ENCODE measurements at regions not wholly inside any gene's neighbourhood (a gene's known extent, or its start where the extent isn't known, plus 50 kb on each side); places are given as distances from the start of the nearest gene placed in this dataset.

GRCh38 chr2:52070665-52071064, 1038.7 kb upstream of the NRXN1 start:
- DNase-seq = no peak
- no peak overlapping the region for H3K27ac ChIP-seq
- no peaks in the 10 kb centered on the region for H3K9me3 ChIP-seq
- 95 to 96% (median 96%) methylated on average over 1 of the region's 1 CpG for WGBS, 3 donors
- no peaks in the 10 kb centered on the region for H3K36me3 ChIP-seq
- H3K27me3 ChIP-seq = no peaks in the 10 kb centered on the region
- intact Hi-C loops (cut with DNase I) = no loop called here
- no peak overlapping the region for H3K4me3 ChIP-seq
- no peaks in the 10 kb centered on the region for H3K4me1 ChIP-seq (ENCODE audit: insufficient read depth)
- TF ChIP-seq, protein P1, sequence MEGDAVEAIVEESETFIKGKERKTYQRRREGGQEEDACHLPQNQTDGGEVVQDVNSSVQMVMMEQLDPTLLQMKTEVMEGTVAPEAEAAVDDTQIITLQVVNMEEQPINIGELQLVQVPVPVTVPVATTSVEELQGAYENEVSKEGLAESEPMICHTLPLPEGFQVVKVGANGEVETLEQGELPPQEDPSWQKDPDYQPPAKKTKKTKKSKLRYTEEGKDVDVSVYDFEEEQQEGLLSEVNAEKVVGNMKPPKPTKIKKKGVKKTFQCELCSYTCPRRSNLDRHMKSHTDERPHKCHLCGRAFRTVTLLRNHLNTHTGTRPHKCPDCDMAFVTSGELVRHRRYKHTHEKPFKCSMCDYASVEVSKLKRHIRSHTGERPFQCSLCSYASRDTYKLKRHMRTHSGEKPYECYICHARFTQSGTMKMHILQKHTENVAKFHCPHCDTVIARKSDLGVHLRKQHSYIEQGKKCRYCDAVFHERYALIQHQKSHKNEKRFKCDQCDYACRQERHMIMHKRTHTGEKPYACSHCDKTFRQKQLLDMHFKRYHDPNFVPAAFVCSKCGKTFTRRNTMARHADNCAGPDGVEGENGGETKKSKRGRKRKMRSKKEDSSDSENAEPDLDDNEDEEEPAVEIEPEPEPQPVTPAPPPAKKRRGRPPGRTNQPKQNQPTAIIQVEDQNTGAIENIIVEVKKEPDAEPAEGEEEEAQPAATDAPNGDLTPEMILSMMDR (IDR thresholded peaks at IDR 0.05) = no peak
- no peak for TF ChIP-seq EP300 (IDR thresholded peaks at IDR 0.05)
- no peak for TF ChIP-seq POLR2A (IDR thresholded peaks at IDR 0.05)

DNA sequence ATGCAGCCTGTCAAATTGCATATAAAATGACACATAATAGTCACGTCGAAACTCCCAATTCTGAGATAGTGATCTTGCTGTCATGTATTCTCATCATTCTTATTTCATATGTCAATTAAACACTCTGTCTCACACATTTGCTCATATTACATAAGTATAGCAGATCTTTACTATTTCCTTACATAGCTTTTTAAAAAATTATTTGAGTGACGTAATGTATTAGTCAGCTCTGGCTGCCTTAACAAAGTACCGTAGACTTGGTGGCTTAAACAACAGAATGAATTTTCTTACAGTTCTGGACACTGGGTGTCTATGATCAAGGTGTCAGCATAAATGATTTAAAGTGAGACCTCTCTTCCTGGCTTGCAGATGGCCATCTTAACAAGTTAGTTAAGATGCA, 1032.3 kb upstream of the NRXN1 start:
- no peaks in the 10 kb centered on the region for H3K27me3 ChIP-seq
- H3K36me3 ChIP-seq = no peaks in the 10 kb centered on the region
- intact Hi-C loops (cut with DNase I) = no loop called here
- no peak overlapping the region for H3K27ac ChIP-seq
- DNase-seq = no peak
- H3K4me3 ChIP-seq = no peak overlapping the region
- WGBS, 3 donors = 91 to 93% (median 91%) methylated on average over 4 of the region's 4 CpGs
- H3K4me1 ChIP-seq (ENCODE audit: insufficient read depth) = no peaks in the 10 kb centered on the region
- no peaks in the 10 kb centered on the region for H3K9me3 ChIP-seq
- TF ChIP-seq, protein P1 (IDR thresholded peaks at IDR 0.05) = no peak
- TF ChIP-seq EP300 (IDR thresholded peaks at IDR 0.05) (no peak), POLR2A (IDR thresholded peaks at IDR 0.05) (no peak)

DNA sequence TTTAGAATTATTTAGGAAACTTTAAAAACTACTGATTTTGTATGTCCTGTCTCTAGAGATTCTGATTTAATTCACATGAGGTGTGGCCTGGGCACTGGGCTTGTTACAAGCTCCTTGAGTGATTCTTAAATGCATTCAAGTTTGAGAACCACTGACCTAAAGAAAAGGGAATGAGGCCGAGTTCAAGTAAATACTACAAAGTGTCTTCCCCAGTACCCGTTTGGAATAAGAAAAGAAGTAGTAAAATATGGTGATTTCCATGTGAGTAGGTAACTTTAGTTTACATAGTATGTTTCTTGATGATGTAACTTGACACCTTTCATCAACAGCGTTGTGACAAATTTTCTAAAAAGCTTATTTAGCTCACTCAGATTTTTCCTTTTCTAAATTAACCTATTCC, 1022.9 kb upstream of the NRXN1 start:
- 47 to 51% (median 49%) methylated on average over 3 of the region's 3 CpGs for WGBS, 3 donors
- no peaks in the 10 kb centered on the region for H3K27me3 ChIP-seq
- DNase-seq = no peak
- intact Hi-C loops (cut with DNase I) = no loop called here
- H3K4me3 ChIP-seq = no peak overlapping the region
- TF ChIP-seq, protein P1 (IDR thresholded peaks at IDR 0.05) = no peak
- TF ChIP-seq EP300 (IDR thresholded peaks at IDR 0.05) = no peak
- no peak for TF ChIP-seq POLR2A (IDR thresholded peaks at IDR 0.05)
- no peak overlapping the region for H3K27ac ChIP-seq
- no peaks in the 10 kb centered on the region for H3K9me3 ChIP-seq
- H3K4me1 ChIP-seq (ENCODE audit: insufficient read depth) = no peaks in the 10 kb centered on the region
- H3K36me3 ChIP-seq = no peaks in the 10 kb centered on the region

GRCh38 chr2:52036853-52037252, 1004.9 kb upstream of the NRXN1 start:
- H3K4me3 ChIP-seq = no peak overlapping the region
- no peak overlapping the region for H3K27ac ChIP-seq
- no peaks in the 10 kb centered on the region for H3K36me3 ChIP-seq
- DNase-seq = no peak
- TF ChIP-seq POLR2A (IDR thresholded peaks at IDR 0.05) = no peak
- TF ChIP-seq EP300 (IDR thresholded peaks at IDR 0.05) = no peak
- TF ChIP-seq, protein P1 (IDR thresholded peaks at IDR 0.05) = no peak
- intact Hi-C loops (cut with DNase I) = no loop called here
- no peaks in the 10 kb centered on the region for H3K9me3 ChIP-seq
- WGBS, 3 donors = 78 to 90% (median 89%) methylated on average over 1 of the region's 1 CpG
- no peaks in the 10 kb centered on the region for H3K4me1 ChIP-seq (ENCODE audit: insufficient read depth)
- H3K27me3 ChIP-seq = no peaks in the 10 kb centered on the region

DNA sequence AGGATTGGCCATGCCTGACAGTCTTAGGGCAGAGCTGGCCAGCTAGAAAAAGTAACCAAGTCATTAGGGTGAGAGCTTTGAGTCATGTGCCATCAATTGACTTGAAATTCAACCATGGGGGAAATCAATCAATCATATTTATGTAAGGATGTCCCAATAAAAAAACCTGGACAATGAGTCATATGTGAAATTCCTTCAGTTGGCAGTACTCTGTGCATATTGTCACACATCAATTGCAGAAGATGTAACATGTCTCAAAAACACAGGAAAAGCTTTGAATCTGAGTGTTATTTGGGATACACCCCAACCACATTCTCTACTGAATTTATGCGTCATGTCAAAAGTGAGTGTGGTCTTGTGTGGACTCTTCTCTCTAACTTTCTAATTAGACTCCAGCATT, 1004.1 kb upstream of the NRXN1 start:
- DNase-seq = no peak
- no peak for TF ChIP-seq EP300 (IDR thresholded peaks at IDR 0.05)
- TF ChIP-seq, protein P1 (IDR thresholded peaks at IDR 0.05) = no peak
- TF ChIP-seq POLR2A (IDR thresholded peaks at IDR 0.05) = no peak
- 93 to 97% (median 97%) methylated on average over 1 of the region's 1 CpG for WGBS, 3 donors
- no peak overlapping the region for H3K27ac ChIP-seq
- H3K4me1 ChIP-seq (ENCODE audit: insufficient read depth) = no peaks in the 10 kb centered on the region
- no peaks in the 10 kb centered on the region for H3K27me3 ChIP-seq
- H3K9me3 ChIP-seq = no peaks in the 10 kb centered on the region
- intact Hi-C loops (cut with DNase I) = no loop called here
- H3K36me3 ChIP-seq = no peaks in the 10 kb centered on the region
- H3K4me3 ChIP-seq = no peak overlapping the region
